Body of pancreas (tissue), 4 donors: ENCODE measurements at regions not wholly inside any gene's neighbourhood (a gene's known extent, or its start where the extent isn't known, plus 50 kb on each side); places are given as distances from the start of the nearest gene placed in this dataset.

ENCODE experiments used
- ATAC-seq: fragments of 150-250 bp; one replicate; pipeline ENCODE4 v1.9.1; 2016
- DNase-seq, 4 donors: peaks; one replicate each; pipeline ENCODE4 v3.0.0-alpha.2; 2019
- H3K27ac ChIP-seq, 4 donors: fragments of 200-600 bp; sonication (generic); 1 replicate in 3 of 4; 2 replicates in 1 of 4; pipeline versions ENCODE4 v1.5.1 to v1.6.1; 2016 to 2019; ENCODE audit warnings: mild to moderate bottlenecking in 1 of 4, mixed read lengths in 1 of 4, moderate library complexity in 1 of 4
- H3K27me3 ChIP-seq, 2 donors: fragments of 200-600 bp; sonication (generic); one replicate each; pipeline ENCODE4 v1.6.0; 2016; ENCODE audit warnings: mild to moderate bottlenecking in 1 of 2
- H3K36me3 ChIP-seq, 2 donors: fragments of 200-600 bp; sonication (generic); replicated peaks in 1 of 2; 2 replicates each; pipeline ENCODE4 v1.5.1; 2016; ENCODE audit warnings: low read depth in 2 of 2; ENCODE audit not compliant: insufficient read depth in 1 of 2
- H3K4me1 ChIP-seq: fragments of 200-600 bp; sonication (generic); one replicate; pipeline ENCODE4 v1.6.0; 2016
- H3K4me3 ChIP-seq, 2 donors: fragments of 200-600 bp; sonication (generic); 1 replicate in 1 of 2; 2 replicates in 1 of 2; pipeline ENCODE4 v1.5.1; 2016 to 2019
- H3K9me3 ChIP-seq, 3 donors: fragments of 200-600 bp; sonication (generic); 1 replicate in 2 of 3; 2 replicates in 1 of 3; pipeline ENCODE4 v1.5.1; 2016
- POLR2A ChIP-seq, 3 donors: fragments of 450-650 bp; IDR thresholded peaks; one replicate each; pipeline ENCODE4 v1.6.1; 2016; ENCODE audit warnings: antibody characterized with exemption in 3 of 3, mild to moderate bottlenecking in 2 of 3
- WGBS, 2 donors: methylation state at CpG; one replicate each; pipeline ENCODE4 v1.1.5; 2017; 5-methylcytosine and 5-hydroxymethylcytosine counted together
- intact Hi-C: fragments of 100-400 bp; cut with DNase I; formaldehyde crosslinking; loops from one replicate; pipeline ENCODE4 v1.15.1; 2023
- TF ChIP-seq, protein P1 (sequence below), 7 experiments: fragments of 450-650 bp in 4 of 7; fragments of 200-600 bp in 3 of 7; sonication (generic) in 3 of 7; IDR thresholded peaks; one replicate each; pipeline ENCODE4 v1.5.1; 2016 to 2019; ENCODE audit warnings: antibody characterized with exemption in 7 of 7

DNA sequence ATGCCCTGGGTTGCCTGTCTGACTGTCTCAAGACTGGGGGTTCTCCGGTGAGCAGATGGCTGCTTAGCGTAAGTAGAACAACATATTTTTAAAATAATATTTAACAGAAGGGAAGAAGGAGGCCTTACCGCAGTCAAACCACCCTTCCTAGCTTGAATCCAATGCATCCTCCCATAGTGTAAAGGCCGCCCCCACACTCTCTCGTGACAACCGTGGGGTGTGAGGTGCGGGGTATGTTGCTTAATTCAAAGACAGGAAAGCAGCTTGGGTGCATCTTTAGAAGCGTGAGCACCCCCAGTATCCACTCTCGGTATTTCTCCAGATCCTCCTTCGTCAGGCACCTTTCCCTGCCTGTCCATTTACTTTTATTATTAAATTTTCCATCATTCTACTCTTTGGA lies 501.2 kb upstream of the CDH4 start:
- Histone ChIP-seq H3K36me3 (no peaks in the 10 kb centered on the region), H3K9me3 (no peaks in the 10 kb centered on the region)
- DNase-seq: no peak

DNA sequence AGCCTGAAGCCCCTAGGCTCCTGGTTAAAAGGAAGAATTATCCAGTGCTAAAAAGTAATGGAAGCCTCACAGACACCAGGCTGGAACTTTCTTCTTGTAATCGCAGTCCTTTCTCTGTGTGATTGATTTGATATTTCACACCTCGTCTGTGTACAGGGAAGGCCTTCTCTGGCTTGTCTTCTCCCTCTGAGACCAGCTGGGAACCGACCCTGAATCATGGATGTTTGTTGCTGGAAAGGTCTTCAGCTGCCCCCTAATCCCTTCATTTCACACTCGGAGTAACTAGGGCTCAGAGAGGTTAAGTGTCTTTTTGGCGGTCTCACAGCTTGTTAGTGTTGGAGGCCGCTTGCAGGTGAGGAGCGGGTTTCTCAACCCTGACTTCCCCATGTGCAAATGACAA lies 500.2 kb upstream of the CDH4 start:
- Histone ChIP-seq H3K9me3 (no peaks in the 10 kb centered on the region), H3K4me3 (no peak overlapping the region), H3K36me3 (no peaks in the 10 kb centered on the region), H3K27ac (no peak overlapping the region), H3K27me3 (no peaks in the 10 kb centered on the region), H3K4me1 (no peaks in the 10 kb centered on the region)
- no peak for TF ChIP-seq POLR2A (IDR thresholded peaks at IDR 0.05)
- TF ChIP-seq, protein P1, sequence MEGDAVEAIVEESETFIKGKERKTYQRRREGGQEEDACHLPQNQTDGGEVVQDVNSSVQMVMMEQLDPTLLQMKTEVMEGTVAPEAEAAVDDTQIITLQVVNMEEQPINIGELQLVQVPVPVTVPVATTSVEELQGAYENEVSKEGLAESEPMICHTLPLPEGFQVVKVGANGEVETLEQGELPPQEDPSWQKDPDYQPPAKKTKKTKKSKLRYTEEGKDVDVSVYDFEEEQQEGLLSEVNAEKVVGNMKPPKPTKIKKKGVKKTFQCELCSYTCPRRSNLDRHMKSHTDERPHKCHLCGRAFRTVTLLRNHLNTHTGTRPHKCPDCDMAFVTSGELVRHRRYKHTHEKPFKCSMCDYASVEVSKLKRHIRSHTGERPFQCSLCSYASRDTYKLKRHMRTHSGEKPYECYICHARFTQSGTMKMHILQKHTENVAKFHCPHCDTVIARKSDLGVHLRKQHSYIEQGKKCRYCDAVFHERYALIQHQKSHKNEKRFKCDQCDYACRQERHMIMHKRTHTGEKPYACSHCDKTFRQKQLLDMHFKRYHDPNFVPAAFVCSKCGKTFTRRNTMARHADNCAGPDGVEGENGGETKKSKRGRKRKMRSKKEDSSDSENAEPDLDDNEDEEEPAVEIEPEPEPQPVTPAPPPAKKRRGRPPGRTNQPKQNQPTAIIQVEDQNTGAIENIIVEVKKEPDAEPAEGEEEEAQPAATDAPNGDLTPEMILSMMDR (IDR thresholded peaks at IDR 0.05): no peak
- DNase-seq (no peak), ATAC-seq (no peak)
- whole genome bisulfite sequencing, 2 donors: 64% methylated on average over 7 of the region's 7 CpGs
- intact Hi-C loops: no loop called here

More for the DNA sequence above, 501.2 kb upstream of the CDH4 start:
- Histone ChIP-seq H3K27me3 (no peaks in the 10 kb centered on the region), H3K4me3 (no peak overlapping the region), H3K4me1 (no peaks in the 10 kb centered on the region), H3K27ac (no peak overlapping the region)
- no peak for ATAC-seq
- TF ChIP-seq, protein P1 (IDR thresholded peaks at IDR 0.05): no peak
- no peak for TF ChIP-seq POLR2A (IDR thresholded peaks at IDR 0.05)
- 71 to 74% methylated on average over 10 of the region's 10 CpGs for WGBS, 2 donors
- intact Hi-C loops: no loop called here

DNA sequence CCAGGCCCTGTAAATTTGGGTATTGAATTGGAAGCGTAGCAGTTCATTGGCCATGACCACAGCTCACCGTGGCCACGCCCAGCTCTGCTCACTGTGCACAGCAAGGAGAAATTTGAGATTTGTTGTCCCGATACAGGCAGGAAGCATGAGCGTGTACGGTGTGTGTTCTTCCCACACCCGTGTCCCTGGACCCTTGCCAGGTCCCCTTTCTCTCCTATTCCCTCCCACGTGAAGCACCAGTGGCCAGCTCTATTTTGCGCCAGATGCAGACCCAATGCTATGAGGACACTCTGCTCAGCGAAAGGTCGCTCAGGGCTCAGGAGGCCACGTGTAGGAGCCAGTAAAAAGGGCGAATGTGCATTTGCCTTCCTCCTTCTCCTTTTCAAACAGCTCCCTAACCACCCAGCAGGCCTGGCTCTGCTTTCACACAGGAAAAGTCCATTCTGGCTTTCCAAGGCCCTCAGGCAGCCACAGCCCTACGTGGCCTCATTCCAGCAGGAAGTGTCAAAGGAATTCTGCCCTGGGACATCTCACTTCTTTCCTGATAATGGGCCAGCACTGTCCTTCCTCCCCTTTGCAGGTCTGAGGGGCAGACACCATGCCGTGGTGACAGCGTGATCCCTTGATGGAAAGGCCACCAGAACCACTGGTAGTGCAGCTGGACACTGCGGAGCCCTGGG lies 499.2 kb upstream of the CDH4 start:
- no peak overlapping the region for H3K27ac ChIP-seq
- 60 to 64% methylated on average over 16 to 17 of the region's 17 CpGs for WGBS, 2 donors
- H3K27me3 ChIP-seq: no peaks in the 10 kb centered on the region
- no peaks in the 10 kb centered on the region for H3K4me1 ChIP-seq
- DNase-seq (no peak), ATAC-seq (no peak)
- H3K36me3 ChIP-seq: no peaks in the 10 kb centered on the region
- H3K9me3 ChIP-seq: no peaks in the 10 kb centered on the region
- H3K4me3 ChIP-seq: no peak overlapping the region
- intact Hi-C loops: no loop called here
- no peak for TF ChIP-seq POLR2A (IDR thresholded peaks at IDR 0.05)
- TF ChIP-seq, protein P1 (IDR thresholded peaks at IDR 0.05): no peak

DNA sequence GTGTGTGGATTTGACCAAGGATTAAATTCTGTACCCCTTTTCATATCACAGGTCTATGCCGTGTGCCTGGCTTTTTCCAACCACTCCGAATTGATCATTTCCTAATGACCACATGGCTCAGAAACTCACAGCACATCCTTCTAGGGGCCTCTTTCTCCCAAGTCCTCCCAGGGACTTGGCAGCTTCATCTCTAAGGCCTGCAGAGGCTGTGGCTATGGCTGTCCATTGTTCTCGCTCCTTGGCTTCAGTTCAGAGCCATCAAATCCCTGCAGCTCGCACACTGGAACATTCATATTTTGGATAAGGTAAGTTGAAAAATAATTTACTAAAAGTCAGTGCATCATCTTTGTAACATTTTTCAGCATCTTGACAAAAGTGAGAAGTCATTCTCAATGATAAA lies 497.2 kb upstream of the CDH4 start:
- Histone ChIP-seq H3K4me3 (no peak overlapping the region), H3K27ac (no peak overlapping the region), H3K36me3 (no peaks in the 10 kb centered on the region), H3K9me3 (no peaks in the 10 kb centered on the region), H3K27me3 (no peaks in the 10 kb centered on the region), H3K4me1 (no peaks in the 10 kb centered on the region)
- ATAC-seq (no peak), DNase-seq (no peak)
- intact Hi-C loops: no loop called here
- WGBS, 2 donors: 59 to 62% methylated on average over 4 of the region's 4 CpGs
- no peak for TF ChIP-seq POLR2A (IDR thresholded peaks at IDR 0.05)
- TF ChIP-seq, protein P1 (IDR thresholded peaks at IDR 0.05): no peak

DNA sequence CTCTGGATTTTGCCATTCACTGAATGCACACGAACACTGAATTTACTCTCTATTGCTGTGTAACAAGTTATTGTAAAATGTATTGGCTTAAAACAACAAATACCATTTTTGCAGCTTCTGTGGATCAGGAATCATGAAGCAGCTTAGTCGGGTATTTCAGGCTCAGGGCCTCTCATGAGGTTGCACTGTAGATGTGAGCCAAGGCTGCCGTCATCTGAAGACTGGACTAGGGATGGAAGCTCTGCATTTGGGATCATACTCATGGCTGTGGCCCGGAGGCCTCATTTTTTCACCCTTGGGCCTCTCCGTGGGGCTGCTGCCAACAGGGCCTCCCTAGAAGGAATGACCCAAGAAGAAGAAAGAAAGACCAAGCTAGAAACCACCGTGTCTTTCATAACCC lies 492.4 kb upstream of the CDH4 start:
- 58 to 70% methylated on average over 6 of the region's 6 CpGs for WGBS, 2 donors
- H3K27me3 ChIP-seq: no peaks in the 10 kb centered on the region
- no peaks in the 10 kb centered on the region for H3K4me1 ChIP-seq
- H3K36me3 ChIP-seq: no peaks in the 10 kb centered on the region
- DNase-seq (no peak), ATAC-seq (no peak)
- no peaks in the 10 kb centered on the region for H3K9me3 ChIP-seq
- intact Hi-C loops: no loop called here
- TF ChIP-seq, protein P1 (IDR thresholded peaks at IDR 0.05): no peak
- TF ChIP-seq POLR2A (IDR thresholded peaks at IDR 0.05): no peak
- no peak overlapping the region for H3K27ac ChIP-seq
- H3K4me3 ChIP-seq: no peak overlapping the region
